SK-N-SH (cell line): ENCODE measurements at regions not wholly inside any gene's neighbourhood (a gene's known extent, or its start where the extent isn't known, plus 50 kb on each side); places are given as distances from the start of the nearest gene placed in this dataset.

Experiments used
- CHD2 ChIP-seq: fragments of 150-350 bp; IDR thresholded peaks from 2 replicates; pipeline ENCODE4 v1.6.1; 2018; ENCODE audit warnings: low read length; ENCODE audit not compliant: partially characterized antibody
- FOXM1 ChIP-seq: IDR thresholded peaks from 2 replicates; pipeline ENCODE4 v1.4.0; 2012; ENCODE audit warnings: low read depth, mild to moderate bottlenecking
- GABPA ChIP-seq: IDR thresholded peaks from 2 replicates; pipeline ENCODE4 v1.4.0; 2012; ENCODE audit warnings: low read depth, mild to moderate bottlenecking
- NFIC ChIP-seq: IDR thresholded peaks from 2 replicates; pipeline ENCODE4 v1.4.0; 2012; ENCODE audit warnings: borderline replicate concordance
- NRF1 ChIP-seq: IDR thresholded peaks from 2 replicates; pipeline ENCODE4 v1.6.1; 2012; ENCODE audit warnings: low read depth, mild to moderate bottlenecking, low read length
- POLR2AphosphoS5 ChIP-seq: IDR thresholded peaks from 2 replicates; pipeline ENCODE4 v1.6.1; 2012; ENCODE audit warnings: low read depth, low read length
- RAD21 ChIP-seq: IDR thresholded peaks from 2 replicates; pipeline ENCODE4 v1.6.1; 2012; ENCODE audit warnings: mild to moderate bottlenecking, low read length
- REST ChIP-seq: IDR thresholded peaks from 2 replicates; pipeline ENCODE4 v1.6.1; 2012; ENCODE audit warnings: mild to moderate bottlenecking, low read depth, low read length, moderate library complexity
- SIN3A ChIP-seq: IDR thresholded peaks from 2 replicates; pipeline ENCODE4 v1.6.1; 2012; ENCODE audit warnings: low read depth, mild to moderate bottlenecking, low read length, moderate library complexity, borderline replicate concordance
- TAF1 ChIP-seq: IDR thresholded peaks from 2 replicates; pipeline ENCODE4 v1.6.1; 2012; ENCODE audit warnings: low read depth, mild to moderate bottlenecking, low read length, moderate library complexity, borderline replicate concordance
- TEAD4 ChIP-seq: IDR thresholded peaks from 2 replicates; pipeline ENCODE4 v1.4.0; 2012; ENCODE audit warnings: mild to moderate bottlenecking, borderline replicate concordance; ENCODE audit not compliant: insufficient read depth
- TF ChIP-seq, protein P1 (sequence below): IDR thresholded peaks from 2 replicates; pipeline ENCODE4 v1.4.0; 2012; ENCODE audit warnings: low read depth
- TF ChIP-seq, protein P2 (sequence below): fragments of 200-600 bp; sonication (generic); IDR thresholded peaks from 2 replicates; pipeline ENCODE4 v1.6.1; 2017; ENCODE audit warnings: antibody characterized with exemption, mild to moderate bottlenecking, moderate library complexity
- TF ChIP-seq, protein P3 (sequence below): IDR thresholded peaks from 2 replicates; pipeline ENCODE4 v1.4.0; 2012; ENCODE audit warnings: low read depth, borderline replicate concordance

DNA sequence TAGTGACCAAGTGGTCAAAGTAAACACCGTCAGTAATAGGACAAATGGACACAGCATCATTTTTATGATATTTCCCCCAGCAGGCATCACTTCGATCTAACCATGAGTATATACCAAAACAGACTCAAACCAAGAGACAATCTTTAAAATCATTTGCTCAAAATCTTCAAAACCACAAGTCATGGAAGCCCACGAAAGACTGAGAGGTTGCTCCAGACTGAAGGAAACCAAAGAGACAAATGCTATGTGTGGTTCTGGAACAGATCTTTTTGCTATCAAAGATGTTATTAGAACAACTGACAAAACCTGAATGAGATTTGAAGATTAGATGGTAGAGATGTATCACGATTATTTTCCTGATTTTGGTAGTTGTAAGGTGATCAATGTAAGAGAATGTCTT, 197.7 kb downstream of the TBXT start:
- TF ChIP-seq, protein P1, sequence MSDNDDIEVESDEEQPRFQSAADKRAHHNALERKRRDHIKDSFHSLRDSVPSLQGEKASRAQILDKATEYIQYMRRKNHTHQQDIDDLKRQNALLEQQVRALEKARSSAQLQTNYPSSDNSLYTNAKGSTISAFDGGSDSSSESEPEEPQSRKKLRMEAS: no peak
- TF ChIP-seq POLR2AphosphoS5 (no peak), FOXM1 (no peak), TAF1 (no peak), NFIC (no peak), SIN3A (no peak), TEAD4 (no peak), RAD21 (no peak), REST (no peak), GABPA (no peak), NRF1 (no peak), CHD2 (no peak)
- TF ChIP-seq, protein P2, sequence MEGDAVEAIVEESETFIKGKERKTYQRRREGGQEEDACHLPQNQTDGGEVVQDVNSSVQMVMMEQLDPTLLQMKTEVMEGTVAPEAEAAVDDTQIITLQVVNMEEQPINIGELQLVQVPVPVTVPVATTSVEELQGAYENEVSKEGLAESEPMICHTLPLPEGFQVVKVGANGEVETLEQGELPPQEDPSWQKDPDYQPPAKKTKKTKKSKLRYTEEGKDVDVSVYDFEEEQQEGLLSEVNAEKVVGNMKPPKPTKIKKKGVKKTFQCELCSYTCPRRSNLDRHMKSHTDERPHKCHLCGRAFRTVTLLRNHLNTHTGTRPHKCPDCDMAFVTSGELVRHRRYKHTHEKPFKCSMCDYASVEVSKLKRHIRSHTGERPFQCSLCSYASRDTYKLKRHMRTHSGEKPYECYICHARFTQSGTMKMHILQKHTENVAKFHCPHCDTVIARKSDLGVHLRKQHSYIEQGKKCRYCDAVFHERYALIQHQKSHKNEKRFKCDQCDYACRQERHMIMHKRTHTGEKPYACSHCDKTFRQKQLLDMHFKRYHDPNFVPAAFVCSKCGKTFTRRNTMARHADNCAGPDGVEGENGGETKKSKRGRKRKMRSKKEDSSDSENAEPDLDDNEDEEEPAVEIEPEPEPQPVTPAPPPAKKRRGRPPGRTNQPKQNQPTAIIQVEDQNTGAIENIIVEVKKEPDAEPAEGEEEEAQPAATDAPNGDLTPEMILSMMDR: no peak
- TF ChIP-seq, protein P3, sequence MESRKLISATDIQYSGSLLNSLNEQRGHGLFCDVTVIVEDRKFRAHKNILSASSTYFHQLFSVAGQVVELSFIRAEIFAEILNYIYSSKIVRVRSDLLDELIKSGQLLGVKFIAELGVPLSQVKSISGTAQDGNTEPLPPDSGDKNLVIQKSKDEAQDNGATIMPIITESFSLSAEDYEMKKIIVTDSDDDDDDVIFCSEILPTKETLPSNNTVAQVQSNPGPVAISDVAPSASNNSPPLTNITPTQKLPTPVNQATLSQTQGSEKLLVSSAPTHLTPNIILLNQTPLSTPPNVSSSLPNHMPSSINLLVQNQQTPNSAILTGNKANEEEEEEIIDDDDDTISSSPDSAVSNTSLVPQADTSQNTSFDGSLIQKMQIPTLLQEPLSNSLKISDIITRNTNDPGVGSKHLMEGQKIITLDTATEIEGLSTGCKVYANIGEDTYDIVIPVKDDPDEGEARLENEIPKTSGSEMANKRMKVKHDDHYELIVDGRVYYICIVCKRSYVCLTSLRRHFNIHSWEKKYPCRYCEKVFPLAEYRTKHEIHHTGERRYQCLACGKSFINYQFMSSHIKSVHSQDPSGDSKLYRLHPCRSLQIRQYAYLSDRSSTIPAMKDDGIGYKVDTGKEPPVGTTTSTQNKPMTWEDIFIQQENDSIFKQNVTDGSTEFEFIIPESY: no peak
